ENCODE measurements at regions not wholly inside any gene's neighbourhood (a gene's known extent, or its start where the extent isn't known, plus 50 kb on each side); places are given as distances from the start of the nearest gene placed in this dataset.
A peak's percentile ranks its signal among the peaks of the same experiment; 100 is the strongest.

DNA sequence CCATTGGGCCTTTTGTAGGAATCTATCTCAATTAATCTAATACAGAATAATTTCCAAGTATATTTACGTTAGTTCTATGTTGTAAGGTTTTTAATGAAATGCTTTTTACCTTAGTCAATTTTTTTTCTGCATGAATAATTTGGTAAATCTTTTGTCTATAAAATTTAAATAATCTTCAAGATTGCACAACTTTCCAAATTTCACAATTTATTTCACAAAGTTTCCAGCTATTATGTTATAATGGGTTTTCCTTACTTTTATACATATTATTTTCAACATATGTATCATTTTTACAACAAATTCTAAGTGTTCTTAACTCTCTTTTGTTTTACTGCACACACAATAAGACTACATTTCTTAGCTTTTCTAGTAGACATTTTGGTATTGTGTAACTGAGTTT, 470.7 kb downstream of the ETV1 start:
- no peak for DNase-seq

GRCh38 chr7:13524076-13524475, 465.4 kb downstream of the ETV1 start:
- no peak for DNase-seq

DNA sequence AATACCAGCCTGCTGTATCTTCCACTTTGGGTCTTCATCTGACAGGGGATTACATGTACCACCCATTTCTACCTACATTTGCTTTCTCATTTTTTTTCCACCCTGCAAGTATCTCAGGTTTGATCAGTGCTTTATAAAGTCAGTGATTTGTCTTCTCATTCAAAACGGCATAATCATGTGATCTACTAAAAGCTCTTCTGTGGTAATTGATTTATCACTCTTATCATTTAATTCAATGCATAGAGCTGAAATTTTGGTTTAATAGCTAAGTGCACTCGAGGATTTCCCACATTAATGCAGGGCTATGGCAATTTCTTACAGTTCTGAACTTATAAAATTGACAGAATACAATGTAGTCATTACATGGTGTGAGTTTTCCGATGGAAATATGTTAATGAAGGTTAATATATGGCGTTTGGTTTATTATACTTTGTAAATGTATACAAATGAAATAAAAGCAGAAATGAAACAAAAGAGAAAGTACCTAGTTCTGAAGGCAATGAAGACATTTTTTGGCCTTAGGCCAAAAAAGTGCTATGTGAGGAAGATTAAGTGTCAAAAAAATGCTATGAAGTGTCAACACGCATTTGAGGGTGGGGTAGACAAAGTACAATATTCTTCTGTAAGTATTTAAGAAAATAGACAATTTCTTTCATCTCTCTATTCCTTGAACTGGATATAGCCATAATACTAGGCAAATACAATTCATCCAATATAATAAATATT, 457.3 kb downstream of the ETV1 start:
- peak; percentile 4 for DNase-seq

DNA sequence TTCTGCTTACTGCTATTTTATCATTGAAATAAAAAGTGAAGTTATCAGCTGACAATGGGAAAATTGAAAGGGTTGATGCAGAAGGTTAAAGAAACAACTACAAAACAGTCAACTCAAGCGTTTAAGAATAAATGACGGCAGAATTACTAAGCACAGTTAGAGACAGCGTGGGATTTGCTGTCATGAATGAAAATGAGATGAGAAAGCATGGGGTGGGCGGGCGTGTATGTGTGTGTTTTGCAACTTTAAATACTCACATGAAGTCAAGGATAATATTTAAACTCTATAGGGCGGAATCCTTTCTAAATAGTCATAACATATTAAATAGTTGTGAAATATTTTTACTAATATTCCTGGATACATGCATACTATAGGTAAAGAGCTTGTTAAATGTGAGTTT, 450.8 kb downstream of the ETV1 start:
- DNase-seq = no peak

DNA sequence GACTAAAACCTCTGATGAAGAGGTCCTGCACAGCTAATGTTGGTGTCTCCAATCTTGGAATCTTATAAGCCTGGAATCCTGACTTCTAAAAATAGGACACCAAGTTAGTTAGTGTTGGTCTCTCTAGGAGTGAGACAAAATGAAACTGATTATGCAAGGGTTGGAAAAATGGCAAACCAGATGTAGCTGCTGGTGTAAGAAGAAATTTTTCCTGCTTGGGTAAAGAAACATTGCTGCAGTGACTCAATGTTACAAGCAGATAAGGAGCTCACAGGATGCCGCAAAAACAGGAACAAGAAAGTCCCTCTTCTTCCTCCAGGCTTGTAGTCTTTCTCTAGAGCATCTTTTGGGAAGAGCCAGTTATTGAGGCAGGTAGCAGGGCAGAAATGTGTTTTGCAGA, 449.0 kb downstream of the ETV1 start:
- no peak for DNase-seq

GRCh38 chr7:13541326-13541725, 448.1 kb downstream of the ETV1 start:
- DNase-seq = no peak

DNA sequence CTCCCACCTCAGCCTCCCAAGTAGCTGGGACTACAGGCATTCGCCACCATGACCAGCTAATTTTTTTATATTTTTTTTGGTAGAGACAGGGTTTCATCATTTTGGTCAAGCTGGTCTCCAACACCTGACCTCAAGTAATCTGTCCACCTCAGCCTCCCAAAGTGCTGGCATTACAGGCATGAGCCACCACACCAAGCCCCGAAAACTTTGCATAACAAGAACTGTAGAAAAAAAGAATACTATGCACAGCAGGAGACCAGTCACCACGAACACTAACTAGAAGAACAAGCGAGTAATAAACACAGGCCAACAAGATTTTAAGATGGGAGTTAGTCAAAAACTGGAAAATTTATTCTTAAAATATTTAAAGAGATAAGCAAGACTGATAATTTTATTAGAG, 447.0 kb downstream of the ETV1 start:
- no peak for DNase-seq

DNA sequence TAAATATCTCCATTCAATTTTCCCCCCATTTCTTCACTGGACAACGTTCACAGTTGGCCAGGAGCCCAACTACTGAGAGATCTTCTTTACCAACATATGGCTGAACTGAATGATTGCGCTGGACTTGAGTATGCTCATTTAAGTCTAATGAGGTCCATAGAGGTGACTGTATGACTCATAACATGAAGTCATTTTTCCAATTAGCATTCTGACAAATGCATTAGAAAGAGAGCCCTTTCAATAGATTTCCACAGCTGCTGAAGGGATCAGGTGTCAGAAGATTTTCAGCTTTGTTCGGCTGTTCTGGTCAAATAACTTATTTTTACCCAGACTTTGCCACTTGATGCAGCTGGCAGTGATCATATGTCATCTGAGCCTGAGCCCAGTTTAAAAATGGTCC, 438.0 kb downstream of the ETV1 start:
- DNase-seq = peak; percentile 90

GRCh38 chr7:13560441-13560840, 429.0 kb downstream of the ETV1 start:
- DNase-seq = no peak

DNA sequence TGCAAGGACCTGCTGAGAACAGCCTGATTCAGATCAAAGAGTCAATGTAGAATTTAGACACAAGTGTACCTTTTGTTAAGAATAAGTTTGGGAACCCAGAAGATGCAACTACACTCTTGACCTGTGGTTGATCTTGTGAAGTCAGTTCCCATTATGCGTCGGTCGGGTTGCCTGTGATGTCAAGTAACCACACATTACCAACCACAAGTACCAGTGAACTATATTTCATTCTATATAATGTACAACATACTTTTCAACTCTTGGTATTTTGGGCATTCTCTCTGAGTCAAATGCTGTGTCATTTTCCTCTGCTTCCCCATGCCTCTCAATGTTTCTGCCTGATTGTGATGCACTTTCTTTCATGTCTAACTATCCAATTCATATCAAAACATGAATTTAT, 426.2 kb downstream of the ETV1 start:
- no peak for DNase-seq

DNA sequence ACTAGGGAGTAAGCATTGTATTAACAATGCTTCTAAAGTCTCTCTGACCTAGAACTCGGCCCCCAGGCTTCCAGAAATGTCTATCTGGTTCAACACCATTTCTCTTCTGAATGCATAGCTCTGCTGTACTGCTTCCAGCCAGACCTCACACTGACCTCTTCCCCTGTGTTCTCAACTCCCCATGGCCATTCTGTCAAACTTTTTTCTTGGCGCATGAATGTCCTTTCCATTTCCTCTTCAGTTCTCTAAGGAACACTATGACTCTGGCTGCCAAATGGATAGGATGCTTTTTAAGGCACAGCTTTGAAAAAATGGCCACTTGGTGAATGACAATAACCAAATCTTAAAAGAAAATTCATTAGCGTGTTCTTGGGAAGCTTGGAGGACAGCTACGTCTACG, 425.8 kb downstream of the ETV1 start:
- no peak for DNase-seq

GRCh38 chr7:13577566-13578145, 411.8 kb downstream of the ETV1 start:
- no peak for DNase-seq

DNA sequence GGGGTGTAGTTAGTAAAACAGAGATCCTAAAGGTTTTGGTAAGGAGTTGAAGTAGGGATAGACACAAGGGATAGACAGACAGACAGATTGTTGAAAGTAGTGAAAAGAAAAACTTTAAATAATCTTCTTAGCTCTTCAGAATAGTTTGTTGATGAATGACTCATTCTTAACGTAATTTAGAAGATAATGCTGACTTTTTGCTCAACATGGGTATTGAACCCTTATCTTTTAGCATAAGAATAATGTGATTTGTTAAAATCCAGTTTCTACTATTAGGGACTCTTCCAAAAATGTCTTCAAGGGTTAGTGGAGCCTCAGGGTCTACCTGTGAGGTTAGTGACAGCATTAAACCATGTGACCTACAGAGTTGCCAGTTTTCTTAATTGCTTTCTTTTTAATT, 411.2 kb downstream of the ETV1 start:
- DNase-seq = no peak

- no peak for DNase-seq
Measured at GRCh38 chr7:13581097-13581496, 408.4 kb downstream of the ETV1 start.

DNA sequence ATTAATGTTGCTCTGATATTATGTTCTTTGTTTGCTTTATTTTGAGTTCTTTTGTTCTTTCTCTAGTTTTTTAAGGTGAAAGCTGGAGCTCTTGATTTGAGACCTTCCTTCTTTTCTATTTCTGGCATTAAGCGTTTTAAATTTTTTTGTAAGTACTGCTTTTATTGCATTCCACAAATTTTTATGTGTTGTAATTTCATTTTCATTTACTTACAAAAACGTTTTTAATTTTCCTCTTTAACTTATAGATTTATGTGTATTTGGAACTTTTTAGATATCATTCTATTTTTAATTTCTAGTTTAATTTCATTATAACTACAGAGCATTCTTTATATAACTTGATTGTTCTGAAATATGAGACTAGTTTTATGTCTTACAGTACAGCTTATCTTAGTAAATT, 395.6 kb downstream of the ETV1 start:
- DNase-seq = no peak

GRCh38 chr7:13602036-13602435, 387.4 kb downstream of the ETV1 start:
- DNase-seq = no peak

- no peak for DNase-seq
Measured at GRCh38 chr7:13603016-13603415, 386.4 kb downstream of the ETV1 start.

GRCh38 chr7:13603661-13604060, 385.8 kb downstream of the ETV1 start:
- DNase-seq = no peak

GRCh38 chr7:13604178-13604577, 385.3 kb downstream of the ETV1 start:
- no peak for DNase-seq

GRCh38 chr7:13610372-13610771, 379.1 kb downstream of the ETV1 start:
- DNase-seq = no peak

DNA sequence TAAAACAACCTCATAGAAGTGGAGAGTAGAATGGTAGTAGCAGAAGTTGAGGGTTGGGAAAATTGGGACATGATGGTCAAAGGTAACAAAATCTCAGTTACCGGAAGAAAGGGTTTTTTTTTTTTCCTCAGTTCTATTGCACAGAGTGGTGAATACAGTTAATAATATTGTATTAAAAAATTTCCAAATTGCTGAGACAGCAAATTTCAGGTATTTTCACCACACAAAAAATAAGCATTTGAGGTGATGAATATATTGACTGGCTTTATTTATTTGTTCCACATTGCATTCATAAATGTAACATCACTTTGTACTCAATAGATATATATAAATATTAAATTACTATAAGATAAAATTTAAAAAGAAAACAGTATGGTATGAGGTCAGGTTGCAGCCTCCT, 373.8 kb downstream of the ETV1 start:
- DNase-seq = no peak

DNA sequence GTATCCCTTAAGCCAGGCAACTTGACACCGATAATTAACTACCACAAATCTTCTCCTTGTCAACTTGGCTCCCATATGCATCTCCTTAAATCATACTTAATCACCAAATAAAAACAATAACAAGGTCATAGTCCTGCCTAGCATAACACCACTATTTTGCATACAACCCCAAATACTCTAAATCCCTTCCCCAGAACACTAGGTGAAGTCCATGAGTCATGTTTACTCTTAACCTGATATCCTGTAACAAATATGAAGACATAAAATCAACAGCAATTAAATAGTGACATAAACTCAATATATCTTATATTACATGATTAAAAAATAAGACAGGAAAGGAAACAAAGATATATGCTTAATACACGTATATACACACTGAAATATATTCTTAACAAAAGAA, 362.0 kb downstream of the ETV1 start:
- no peak for DNase-seq

DNA sequence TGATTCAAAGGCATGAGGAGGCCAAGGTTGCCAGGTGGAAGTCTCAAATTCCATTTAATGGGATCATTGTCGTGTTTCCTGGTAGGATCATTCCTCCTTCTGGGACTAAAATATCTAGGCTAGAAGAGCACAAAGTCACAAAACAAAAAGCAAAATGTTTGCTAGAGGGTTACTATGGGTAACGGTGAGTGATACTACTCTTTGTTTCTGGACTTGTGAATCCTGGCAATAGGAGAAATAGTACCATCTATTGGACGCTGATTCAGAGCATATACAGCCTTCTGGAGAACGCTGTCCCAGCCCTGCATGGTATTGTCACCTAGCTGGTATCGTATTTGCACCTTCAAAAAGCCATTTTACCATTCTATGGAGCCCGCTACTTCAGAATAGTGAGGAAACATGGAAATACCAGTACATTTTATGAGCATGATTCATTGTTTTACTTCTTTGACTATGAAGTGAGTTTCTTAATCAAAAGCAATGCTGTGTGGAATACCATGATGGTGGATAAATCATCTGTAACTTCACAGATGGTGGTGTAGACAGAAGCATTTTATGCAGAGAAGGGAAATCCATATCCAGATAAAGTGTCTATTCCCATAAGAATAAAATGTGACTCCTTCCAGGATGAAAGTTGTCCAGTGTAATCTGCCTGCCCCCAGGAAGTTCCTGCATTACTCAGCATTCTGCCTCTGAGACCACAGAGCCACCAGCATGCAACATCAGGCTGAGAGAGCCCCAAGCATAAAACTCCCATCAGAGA, 361.0 kb downstream of the ETV1 start:
- DNase-seq = no peak

Data from NCI-H1105 (cell line).